Type B pancreatic cell (in vitro differentiated cells): ENCODE measurements at regions not wholly inside any gene's neighbourhood (a gene's known extent, or its start where the extent isn't known, plus 50 kb on each side); places are given as distances from the start of the nearest gene placed in this dataset.

ENCODE experiments used
- DNase-seq: peaks from one replicate; pipeline ENCODE4 v3.0.0; 2021; ENCODE audit warnings: mixed read lengths; ENCODE audit not compliant: unreplicated experiment; ENCODE audit errors: extremely low spot score
- H3K27ac Mint-ChIP-seq: 2 replicates; pipeline ENCODE4 v1.8.0; 2021; ENCODE audit warnings: mild to moderate bottlenecking, mixed read lengths
- H3K27me3 Mint-ChIP-seq: 2 replicates; pipeline ENCODE4 v1.8.0; 2021; ENCODE audit warnings: mixed read lengths
- H3K36me3 Mint-ChIP-seq: 2 replicates; pipeline ENCODE4 v1.8.0; 2021; ENCODE audit warnings: mixed read lengths
- H3K4me1 Mint-ChIP-seq: one replicate; pipeline ENCODE4 v1.8.0; 2021; ENCODE audit warnings: mixed read lengths; ENCODE audit not compliant: unreplicated experiment
- H3K4me3 Mint-ChIP-seq: 2 replicates; pipeline ENCODE4 v1.8.0; 2021; ENCODE audit warnings: mild to moderate bottlenecking, mixed read lengths
- H3K9me3 Mint-ChIP-seq: 2 replicates; pipeline ENCODE4 v1.8.0; 2021; ENCODE audit warnings: mixed read lengths
- CTCF ChIP-seq: fragments of 200-600 bp; sonication (generic); conservative IDR thresholded peaks from 2 replicates; pipeline ENCODE4 v1.5.0; 2021; ENCODE audit warnings: antibody characterized with exemption, mild to moderate bottlenecking

- no peaks in the 10 kb centered on the region for H3K27me3 Mint-ChIP-seq
- H3K9me3 Mint-ChIP-seq, result no peaks in the 10 kb centered on the region
- no peak overlapping the region for H3K27ac Mint-ChIP-seq
- H3K4me3 Mint-ChIP-seq, result no peak overlapping the region
- no peaks in the 10 kb centered on the region for H3K36me3 Mint-ChIP-seq
- H3K4me1 Mint-ChIP-seq, result no peaks in the 10 kb centered on the region
- no peak for DNase-seq
- TF ChIP-seq CTCF, result no peak
Measured at GRCh38 chr5:53275666-53276065, 166.1 kb upstream of the MOCS2 start.

- no peak for DNase-seq
- Mint-ChIP-seq H3K4me1 (no peaks in the 10 kb centered on the region), H3K4me3 (no peak overlapping the region), H3K36me3 (no peaks in the 10 kb centered on the region), H3K9me3 (peaks cover 3% of the 10 kb centered on the region), H3K27ac (no peak overlapping the region), H3K27me3 (no peaks in the 10 kb centered on the region)
- TF ChIP-seq CTCF, result no peak
Measured at GRCh38 chr5:53276825-53277224, 167.3 kb upstream of the MOCS2 start.

GRCh38 chr5:53277491-53277890 lies 167.9 kb upstream of the MOCS2 start:
- Mint-ChIP-seq H3K27ac (no peak overlapping the region), H3K9me3 (peaks cover 3% of the 10 kb centered on the region), H3K27me3 (no peaks in the 10 kb centered on the region), H3K36me3 (no peaks in the 10 kb centered on the region), H3K4me3 (no peak overlapping the region), H3K4me1 (no peaks in the 10 kb centered on the region)
- DNase-seq, result no peak
- no peak for TF ChIP-seq CTCF

GRCh38 chr5:53287573-53287972 lies 178.0 kb upstream of the MOCS2 start:
- no peaks in the 10 kb centered on the region for H3K9me3 Mint-ChIP-seq
- no peak for DNase-seq
- no peak for TF ChIP-seq CTCF
- no peaks in the 10 kb centered on the region for H3K27me3 Mint-ChIP-seq
- no peaks in the 10 kb centered on the region for H3K36me3 Mint-ChIP-seq
- no peak overlapping the region for H3K27ac Mint-ChIP-seq
- H3K4me1 Mint-ChIP-seq, result no peaks in the 10 kb centered on the region
- no peak overlapping the region for H3K4me3 Mint-ChIP-seq

GRCh38 chr5:53288511-53288910 lies 179.0 kb upstream of the MOCS2 start:
- Mint-ChIP-seq H3K27me3 (no peaks in the 10 kb centered on the region), H3K4me3 (no peak overlapping the region), H3K36me3 (no peaks in the 10 kb centered on the region), H3K9me3 (no peaks in the 10 kb centered on the region), H3K27ac (no peak overlapping the region), H3K4me1 (no peaks in the 10 kb centered on the region)
- no peak for DNase-seq
- TF ChIP-seq CTCF, result no peak

GRCh38 chr5:53291047-53291446 lies 181.5 kb upstream of the MOCS2 start:
- H3K27ac Mint-ChIP-seq, result no peak overlapping the region
- DNase-seq, result no peak
- H3K36me3 Mint-ChIP-seq, result no peaks in the 10 kb centered on the region
- H3K9me3 Mint-ChIP-seq, result no peaks in the 10 kb centered on the region
- no peaks in the 10 kb centered on the region for H3K4me1 Mint-ChIP-seq
- TF ChIP-seq CTCF, result no peak
- H3K27me3 Mint-ChIP-seq, result peaks cover 3% of the 10 kb centered on the region
- no peak overlapping the region for H3K4me3 Mint-ChIP-seq
